Activated CD4-positive, CD25-positive, alpha-beta regulatory T cell (primary cell): ENCODE measurements at regions not wholly inside any gene's neighbourhood (a gene's known extent, or its start where the extent isn't known, plus 50 kb on each side); places are given as distances from the start of the nearest gene placed in this dataset.
"Not testable (repeated sequence)": the region's sequence is repeated elsewhere in the genome, so short reads cannot be mapped to it uniquely, and the experiment has no call there.

ENCODE experiments used
- DNase-seq, 4 experiments: peaks; one replicate each; lab custom pipeline; 2025; lab: John Stamatoyannopoulos, UW

GRCh38 chr1:30378991-30379581 is 344.3 kb downstream of the MATN1 start:
- DNase-seq, result no peak

GRCh38 chr1:30378003-30378596 is 345.3 kb downstream of the MATN1 start:
- no peak for DNase-seq

GRCh38 chr1:30377230-30378002 is 346.0 kb downstream of the MATN1 start:
- DNase-seq, result no peak

GRCh38 chr1:30376054-30376697 is 347.2 kb downstream of the MATN1 start:
- DNase-seq, result no peak

- DNase-seq, result no peak
Observed at GRCh38 chr1:30375156-30375555, 348.2 kb downstream of the MATN1 start.

- DNase-seq, result no peak
Observed at GRCh38 chr1:30374400-30375070, 348.9 kb downstream of the MATN1 start.

GRCh38 chr1:30373471-30374399 is 349.6 kb downstream of the MATN1 start:
- DNase-seq, result no peak

GRCh38 chr1:30372792-30373433 is 350.5 kb downstream of the MATN1 start:
- DNase-seq, result no peak

GRCh38 chr1:30371888-30372791 is 351.2 kb downstream of the MATN1 start:
- DNase-seq, result no peak

GRCh38 chr1:30371179-30371788 is 352.1 kb downstream of the MATN1 start:
- no peak for DNase-seq

- no peak for DNase-seq
Observed at GRCh38 chr1:30368651-30369240, 354.6 kb downstream of the MATN1 start.

- DNase-seq, result no peak
Observed at GRCh38 chr1:30366911-30367310, 356.5 kb downstream of the MATN1 start.

- DNase-seq, result no peak
Observed at GRCh38 chr1:30366199-30366598, 357.2 kb downstream of the MATN1 start.

GRCh38 chr1:30365596-30365995 is 357.8 kb downstream of the MATN1 start:
- DNase-seq, result no peak

- no peak for DNase-seq
Observed at GRCh38 chr1:30363031-30363430, 360.4 kb downstream of the MATN1 start.

- no peak for DNase-seq
Observed at GRCh38 chr1:30362603-30362990, 360.8 kb downstream of the MATN1 start.

- not testable (repeated sequence) for DNase-seq
Observed at GRCh38 chr1:30361890-30362602, 361.3 kb downstream of the MATN1 start.

- DNase-seq, result no peak
Observed at GRCh38 chr1:30360753-30361152, 362.6 kb downstream of the MATN1 start.
